ENCODE measurements at regions not wholly inside any gene's neighbourhood (a gene's known extent, or its start where the extent isn't known, plus 50 kb on each side); places are given as distances from the start of the nearest gene placed in this dataset.

GRCh38 chr13:34343413-34343940 lies 525.5 kb downstream of the RFC3 start:
- no peak for DNase-seq

- DNase-seq: no peak
Measured at GRCh38 chr13:34344816-34345215, 526.9 kb downstream of the RFC3 start.

DNA sequence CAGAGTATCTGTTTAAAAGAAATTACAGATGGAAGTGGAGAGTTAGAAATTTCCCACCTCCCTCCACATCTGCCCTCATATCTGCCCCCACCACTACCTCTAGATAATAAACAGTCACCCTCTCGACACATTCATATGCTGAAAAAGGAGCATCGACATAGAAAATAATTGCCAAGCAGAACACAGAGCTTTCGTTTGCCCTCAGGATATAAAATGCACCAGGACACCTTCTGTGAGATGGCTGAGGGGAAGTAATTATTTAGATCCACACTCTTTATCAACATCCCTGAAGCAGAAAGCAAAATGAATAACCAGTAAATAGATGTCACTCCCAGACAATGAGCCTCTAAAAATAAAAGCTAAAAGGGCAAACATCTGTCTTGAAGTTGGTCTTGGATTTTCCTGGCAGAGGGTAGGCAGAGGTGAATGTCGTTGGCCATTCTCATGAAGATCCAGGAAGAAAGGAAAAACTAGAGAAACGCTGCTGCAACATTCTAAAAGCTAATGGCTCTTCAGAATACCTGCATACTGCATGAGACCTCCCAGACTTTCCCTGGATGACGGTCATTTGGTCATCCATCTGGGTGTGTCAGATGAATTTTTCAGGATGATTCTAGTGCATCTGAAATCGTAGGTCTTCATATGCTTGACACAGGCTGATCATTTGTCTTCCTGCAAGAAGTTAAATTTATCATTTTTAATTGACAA lies 527.5 kb downstream of the RFC3 start:
- DNase-seq: no peak

GRCh38 chr13:34346626-34347025 lies 528.7 kb downstream of the RFC3 start:
- DNase-seq: no peak

DNA sequence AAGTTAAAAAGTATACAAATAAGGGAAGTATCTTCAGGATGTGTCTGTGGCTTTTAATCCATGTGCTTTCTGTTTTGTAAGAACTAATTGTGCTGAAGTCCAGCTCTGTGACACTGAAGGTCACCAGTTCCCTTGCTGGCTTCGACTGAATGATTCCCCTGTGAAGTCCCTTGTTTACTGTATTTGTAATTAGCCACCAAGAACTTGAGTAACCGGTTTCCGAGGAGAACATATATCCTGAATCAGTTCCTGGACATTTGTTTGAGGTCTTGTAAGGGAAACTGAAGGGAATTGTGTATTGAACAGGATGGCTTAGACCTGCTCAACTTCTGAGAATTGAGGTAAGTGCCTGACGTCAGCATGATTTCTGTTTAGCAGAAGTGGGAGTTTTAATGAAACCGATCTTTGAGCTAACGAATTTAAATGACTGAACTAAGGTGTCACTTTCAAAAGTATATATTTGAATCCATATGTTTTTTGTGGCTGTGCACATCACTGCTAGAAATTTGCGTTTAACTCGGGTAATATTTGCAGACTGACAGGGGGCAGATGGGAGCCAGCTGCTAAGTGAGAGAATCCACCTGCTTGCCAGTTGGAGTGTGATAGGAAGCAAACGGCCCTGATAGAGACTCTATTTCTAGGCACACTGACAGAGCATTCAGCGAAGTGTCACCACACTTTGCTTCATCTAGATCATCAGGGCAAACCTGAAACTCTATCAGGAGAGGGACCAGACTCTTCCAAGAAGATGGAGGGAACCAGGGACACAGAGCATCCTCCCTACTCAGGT lies 530.0 kb downstream of the RFC3 start:
- no peak for DNase-seq

GRCh38 chr13:34349091-34349722 lies 531.3 kb downstream of the RFC3 start:
- DNase-seq: no peak

DNA sequence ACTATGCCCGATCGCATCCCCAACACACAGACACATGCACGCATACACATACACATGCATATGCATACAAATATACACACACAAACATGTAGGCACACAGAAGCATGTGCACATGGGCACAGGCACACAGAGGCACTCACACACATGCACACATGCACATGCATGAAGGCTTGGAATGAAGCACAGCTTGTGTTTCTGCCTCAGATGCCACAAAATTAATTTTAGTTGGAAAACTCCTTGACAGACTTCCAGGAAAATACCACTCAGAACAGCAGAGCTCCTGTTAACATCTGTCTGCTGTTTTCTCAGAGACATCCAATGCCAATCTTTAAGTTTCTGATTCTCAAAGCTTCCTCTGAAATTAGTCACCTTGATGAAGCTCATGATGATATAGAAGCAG lies 532.7 kb downstream of the RFC3 start:
- DNase-seq: no peak

DNA sequence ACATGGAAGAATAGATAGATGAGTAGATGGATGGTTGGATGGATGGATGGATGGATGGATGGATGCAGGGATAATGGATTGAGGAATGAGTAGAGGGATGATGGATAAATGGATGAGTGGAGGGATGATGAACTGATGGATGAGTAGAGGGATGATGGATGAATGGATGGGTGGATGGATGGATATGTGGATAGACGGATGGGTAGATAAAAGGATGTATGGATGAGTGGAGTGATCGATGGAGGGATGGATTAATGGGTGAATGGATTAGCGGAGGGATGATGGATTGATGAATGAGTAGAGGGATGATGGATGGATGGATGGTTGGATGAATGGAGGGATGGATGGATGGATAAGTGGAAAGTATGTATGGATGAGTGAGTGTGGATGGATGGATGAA lies 533.2 kb downstream of the RFC3 start:
- DNase-seq: no peak

GRCh38 chr13:34352958-34353357 lies 535.0 kb downstream of the RFC3 start:
- no peak for DNase-seq

DNA sequence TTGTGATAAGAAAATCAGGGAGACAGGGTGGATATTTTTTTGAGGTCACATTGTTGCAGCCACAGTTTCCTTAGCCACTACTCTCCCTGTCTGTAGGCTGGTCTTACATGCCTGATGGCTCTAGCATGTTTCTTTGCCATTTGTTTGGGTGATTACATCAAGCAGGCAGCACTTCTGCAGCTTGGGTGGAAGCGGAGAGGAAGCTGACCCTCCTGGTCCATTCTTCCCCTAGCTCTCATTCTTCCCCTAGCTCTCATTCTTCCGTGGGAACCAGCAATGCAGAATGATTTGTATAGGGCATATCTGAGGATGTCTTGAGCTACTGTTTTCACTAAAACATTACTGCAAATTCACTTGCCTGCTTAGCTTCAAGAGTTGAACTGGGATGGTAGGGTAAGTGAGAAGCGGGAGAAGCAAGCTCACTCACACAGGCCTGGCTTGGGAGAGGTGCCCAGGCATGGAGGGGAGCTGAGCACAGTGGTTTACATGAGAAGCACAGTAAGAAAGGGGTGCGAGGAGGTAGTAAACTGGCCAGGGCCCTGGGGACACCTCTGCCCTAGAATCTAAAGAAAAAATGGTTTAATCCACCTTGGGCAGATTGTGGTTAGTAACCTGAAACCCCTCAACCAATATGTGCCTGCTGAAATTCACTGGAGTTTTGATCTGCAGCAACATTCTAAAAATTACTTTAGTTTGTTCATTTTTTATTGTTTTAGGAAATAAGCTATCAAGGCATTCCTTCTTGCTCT lies 538.9 kb downstream of the RFC3 start:
- DNase-seq: no peak

DNA sequence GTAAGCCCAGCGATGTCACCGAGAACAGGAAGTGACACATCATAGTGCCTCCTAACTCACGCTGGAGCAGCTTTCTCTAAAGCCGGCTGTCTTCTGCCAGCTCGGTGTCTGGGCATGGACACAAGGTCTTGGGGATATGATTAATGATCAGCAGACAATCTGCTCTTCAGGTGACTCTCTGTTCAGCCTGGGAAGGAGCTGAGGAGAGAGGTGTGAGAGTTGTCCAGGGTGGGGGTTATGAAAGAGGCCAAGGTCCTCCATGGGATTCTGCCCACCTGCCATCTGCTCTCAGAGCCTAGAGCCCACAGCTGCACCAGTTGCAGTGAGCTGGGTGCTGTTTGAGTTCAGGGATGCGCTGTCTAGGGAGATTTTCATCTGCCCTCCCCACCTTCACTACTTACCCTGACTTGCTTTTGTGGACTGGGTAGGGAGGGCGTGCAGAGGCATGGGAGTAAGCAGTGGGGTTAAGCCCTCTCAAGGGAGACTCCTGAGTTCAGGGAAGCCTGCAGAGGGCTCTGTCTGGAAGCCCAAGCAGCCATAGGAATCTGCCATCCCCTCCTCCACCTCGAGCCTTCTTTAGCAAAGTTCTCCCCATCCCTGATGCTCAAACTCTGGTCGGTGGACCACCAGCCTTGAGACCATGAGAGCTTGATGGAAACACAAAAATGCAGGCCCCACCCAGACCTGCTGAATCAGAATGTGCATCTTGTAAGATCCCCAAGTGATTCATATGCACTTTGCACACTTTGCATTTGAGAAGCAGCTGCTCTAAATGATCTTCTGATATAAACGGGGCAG lies 539.7 kb downstream of the RFC3 start:
- DNase-seq: no peak

DNA sequence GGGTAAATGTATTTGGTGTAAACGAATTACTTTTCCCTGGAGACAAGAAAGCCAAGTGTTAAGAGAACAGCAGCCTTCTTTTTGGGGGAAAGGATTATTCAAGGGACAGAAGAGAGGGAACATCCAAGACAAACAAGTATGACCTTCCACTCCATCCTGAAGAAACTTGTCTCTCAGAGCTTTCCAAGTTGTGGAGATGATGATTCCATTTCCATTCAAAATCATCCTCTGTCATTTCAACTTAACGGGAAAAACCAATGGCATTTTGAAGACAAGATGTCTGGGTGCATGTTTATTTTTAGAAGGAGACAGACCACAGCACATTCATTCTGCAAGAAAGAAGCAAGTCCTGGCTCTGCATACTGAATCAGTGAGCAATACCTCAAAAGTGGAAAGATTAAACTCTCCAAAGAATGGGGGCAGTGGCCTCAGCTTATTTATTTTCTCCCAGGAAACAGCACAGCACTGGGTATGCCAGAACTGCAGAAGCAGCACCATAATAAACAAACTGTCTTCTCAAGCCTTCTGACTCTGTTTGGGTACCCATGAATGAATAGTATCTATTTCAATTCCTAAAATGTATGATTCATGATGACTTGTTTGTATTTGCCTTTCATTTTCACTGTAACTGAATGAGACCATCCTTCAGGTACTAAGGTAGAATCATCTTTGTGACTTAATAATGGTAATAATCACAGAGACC lies 541.0 kb downstream of the RFC3 start:
- no peak for DNase-seq

DNA sequence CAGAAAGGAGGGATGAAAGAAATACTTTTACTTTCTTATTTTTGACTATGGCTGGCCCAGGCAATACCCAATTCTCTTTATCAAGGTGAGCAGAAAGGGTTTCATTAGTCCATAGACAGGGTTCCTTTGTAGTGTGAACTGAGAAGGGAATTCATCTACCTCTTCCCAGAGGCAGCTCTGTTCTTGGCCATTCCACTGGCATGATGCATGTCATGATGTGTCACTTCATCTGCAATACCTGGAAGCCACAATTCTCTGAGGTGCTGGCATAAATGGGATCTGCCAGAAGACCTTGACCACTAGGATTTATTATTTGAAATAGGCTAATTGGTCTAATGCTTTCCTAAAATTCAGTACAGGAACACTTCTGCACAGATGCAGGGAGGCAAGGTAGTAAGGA lies 542.8 kb downstream of the RFC3 start:
- DNase-seq: no peak

DNA sequence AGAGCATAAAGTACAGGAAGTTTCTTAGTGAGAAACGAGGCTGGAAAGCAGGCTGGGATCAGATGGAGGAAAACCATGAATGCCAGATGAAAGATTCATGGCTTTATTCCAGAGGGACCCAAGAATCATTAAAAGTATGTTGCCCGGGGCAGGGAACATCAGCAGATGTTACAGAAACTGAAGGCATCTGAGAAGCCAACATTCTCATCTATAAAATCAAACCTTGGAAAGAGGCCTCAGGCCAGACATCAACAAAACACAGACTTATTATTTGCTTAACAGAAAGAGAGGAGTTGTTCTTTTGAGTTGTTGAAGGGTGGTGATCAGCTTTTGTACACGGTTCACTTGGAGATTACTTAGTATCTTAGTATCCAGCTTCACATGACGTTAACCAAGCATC lies 543.6 kb downstream of the RFC3 start:
- DNase-seq: no peak

GRCh38 chr13:34363266-34363665 lies 545.3 kb downstream of the RFC3 start:
- no peak for DNase-seq

GRCh38 chr13:34364633-34365032 lies 546.7 kb downstream of the RFC3 start:
- DNase-seq: no peak

GRCh38 chr13:34369931-34370330 lies 552.0 kb downstream of the RFC3 start:
- no peak for DNase-seq

- DNase-seq: no peak
Measured at GRCh38 chr13:34371108-34371507, 553.2 kb downstream of the RFC3 start.

DNA sequence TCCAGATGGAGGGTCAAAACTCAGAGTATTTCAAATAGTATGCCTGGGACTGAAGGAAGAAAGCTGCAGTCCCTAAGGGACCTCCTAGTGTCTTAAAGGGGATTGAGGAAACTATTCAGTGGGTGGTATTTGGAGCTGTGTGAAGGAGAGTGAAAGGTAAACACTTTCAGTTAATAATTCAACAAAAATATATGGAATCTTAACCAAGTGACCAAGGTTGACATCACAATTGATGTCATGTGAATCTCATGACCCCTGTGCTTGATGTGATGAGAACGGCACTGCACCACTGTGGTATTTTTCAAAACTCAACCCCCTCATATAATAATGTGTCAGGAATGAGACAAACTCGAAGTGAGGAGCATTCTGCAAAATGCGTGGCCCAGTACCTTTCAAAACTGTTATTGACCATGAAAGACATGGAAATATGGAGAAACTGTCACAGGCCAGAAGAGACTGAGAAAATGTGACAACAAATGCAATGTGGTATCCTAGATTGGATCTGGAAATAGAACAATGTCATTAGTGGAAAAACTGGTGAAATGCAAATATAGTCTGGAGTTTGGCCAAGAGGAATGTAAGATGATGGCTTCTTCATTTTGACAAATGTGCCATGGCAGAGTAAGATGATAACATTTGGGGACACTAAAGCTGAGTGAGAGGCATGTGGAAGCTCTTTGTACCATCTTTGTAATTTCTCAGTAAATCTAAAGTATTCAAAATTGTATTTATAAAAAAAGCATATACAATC lies 553.9 kb downstream of the RFC3 start:
- DNase-seq: no peak

- no peak for DNase-seq
Measured at GRCh38 chr13:34372581-34372980, 554.6 kb downstream of the RFC3 start.

- no peak for DNase-seq
Measured at GRCh38 chr13:34376483-34376882, 558.5 kb downstream of the RFC3 start.

Measured in CD4-positive, alpha-beta T cell treated with Interleukin-12 subunit alpha and Interleukin-12 subunit beta, for 1 hour (primary cell).